ENCODE measurements at regions not wholly inside any gene's neighbourhood (a gene's known extent, or its start where the extent isn't known, plus 50 kb on each side); places are given as distances from the start of the nearest gene placed in this dataset.

GRCh38 chr5:12614608-12615007 is 710.4 kb upstream of the CTNND2 start:
- TF ChIP-seq YY1 (IDR thresholded peaks at IDR 0.05; ENCODE audit: insufficient read depth, insufficient read length) = no peak
- TF ChIP-seq ZNF274 (IDR thresholded peaks at IDR 0.05; ENCODE audit: low read depth, low read length) = no peak
- TF ChIP-seq SUZ12 (IDR thresholded peaks at IDR 0.05; ENCODE audit: extremely low read depth, insufficient read depth, insufficient read length) = no peak

Data from NT2/D1 (cell line).